SK-N-SH treated with all-trans-retinoic acid at 6 μM for 48 hours (cell line): ENCODE measurements at regions not wholly inside any gene's neighbourhood (a gene's known extent, or its start where the extent isn't known, plus 50 kb on each side); places are given as distances from the start of the nearest gene placed in this dataset.

Experiments used
- ATAC-seq: fragments of 200-7000 bp; cut with Tn5 transposase; 3 replicates; pipeline ENCODE4 v1.9.1; 2020; ENCODE audit warnings: mild to moderate bottlenecking, moderate library complexity
- ARNTL ChIP-seq: fragments of 450-650 bp; formaldehyde crosslinking; IDR thresholded peaks from 2 replicates; pipeline ENCODE4 v1.5.0; 2020; ENCODE audit warnings: low read depth, mild to moderate bottlenecking, moderate library complexity, borderline replicate concordance
- BACH2 ChIP-seq: fragments of 250-450 bp; sonication (Bioruptor Pico); IDR thresholded peaks from 2 replicates; pipeline ENCODE4 v1.9.0; 2021; ENCODE audit warnings: mild to moderate bottlenecking, borderline replicate concordance
- CSDC2 ChIP-seq: fragments of 250-450 bp; sonication (Bioruptor Pico); IDR thresholded peaks from 2 replicates; pipeline ENCODE4 v1.5.0; 2020; ENCODE audit warnings: mild to moderate bottlenecking, moderate library complexity
- ESRRG ChIP-seq: fragments of 250-450 bp; sonication (Bioruptor Pico); IDR thresholded peaks from 2 replicates; pipeline ENCODE4 v1.6.1; 2021; ENCODE audit warnings: mild to moderate bottlenecking
- GLIS3 ChIP-seq: fragments of 250-450 bp; sonication (Bioruptor Pico); IDR thresholded peaks from 2 replicates; pipeline ENCODE4 v1.5.0; 2020; ENCODE audit warnings: mild to moderate bottlenecking, moderate library complexity
- ISL1 ChIP-seq: fragments of 250-450 bp; sonication (Bioruptor Pico); IDR thresholded peaks from 2 replicates; pipeline ENCODE4 v2.1.2; 2022; ENCODE audit warnings: mild to moderate bottlenecking, moderate library complexity
- OSR1 ChIP-seq: fragments of 250-450 bp; sonication (Bioruptor Pico); IDR thresholded peaks from 2 replicates; pipeline ENCODE4 v1.8.0; 2022; ENCODE audit warnings: moderate library complexity, mild to moderate bottlenecking, inconsistent platforms
- PPARA ChIP-seq: fragments of 250-450 bp; sonication (Bioruptor Pico); IDR thresholded peaks from 2 replicates; pipeline ENCODE4 v1.5.0; 2020; ENCODE audit warnings: mild to moderate bottlenecking, borderline replicate concordance
- RARB ChIP-seq: fragments of 250-450 bp; sonication (Bioruptor Pico); IDR thresholded peaks from 2 replicates; pipeline ENCODE4 v1.8.0; 2021; ENCODE audit warnings: mild to moderate bottlenecking, moderate library complexity
- SNAI2 ChIP-seq: fragments of 250-450 bp; sonication (Bioruptor Pico); IDR thresholded peaks from 2 replicates; pipeline ENCODE4 v1.5.0; 2020; ENCODE audit warnings: mild to moderate bottlenecking, moderate library complexity
- TCF4 ChIP-seq: fragments of 250-450 bp; sonication (Bioruptor Pico); IDR thresholded peaks from 2 replicates; pipeline ENCODE4 v1.8.0; 2021; ENCODE audit warnings: mild to moderate bottlenecking, moderate library complexity, borderline replicate concordance
- TOX ChIP-seq: fragments of 250-450 bp; sonication (Bioruptor Pico); IDR thresholded peaks from 2 replicates; pipeline ENCODE4 v1.8.0; 2021; ENCODE audit warnings: mild to moderate bottlenecking, moderate library complexity, borderline replicate concordance
- ZC3H10 ChIP-seq: fragments of 250-450 bp; sonication (Bioruptor Pico); IDR thresholded peaks from 2 replicates; pipeline ENCODE4 v1.5.1; 2021; ENCODE audit warnings: mild to moderate bottlenecking, moderate library complexity
- ZFP3 ChIP-seq: fragments of 250-450 bp; sonication (Bioruptor Pico); IDR thresholded peaks from 2 replicates; pipeline ENCODE4 v1.5.0; 2020; ENCODE audit warnings: mild to moderate bottlenecking, moderate library complexity
- ZFP30 ChIP-seq: fragments of 450-650 bp; formaldehyde crosslinking; IDR thresholded peaks from 2 replicates; pipeline ENCODE4 v1.5.0; 2022; ENCODE audit warnings: mild to moderate bottlenecking, moderate library complexity
- ZNF565 ChIP-seq: fragments of 450-650 bp; formaldehyde crosslinking; conservative IDR thresholded peaks from 2 replicates; pipeline ENCODE4 v1.5.0; 2020; ENCODE audit warnings: low read depth, mild to moderate bottlenecking, moderate library complexity
- ZNF70 ChIP-seq: fragments of 450-650 bp; formaldehyde crosslinking; IDR thresholded peaks from 2 replicates; pipeline ENCODE4 v1.5.0; 2020; ENCODE audit warnings: mild to moderate bottlenecking, moderate library complexity
- ZNF8 ChIP-seq: fragments of 450-650 bp; formaldehyde crosslinking; IDR thresholded peaks from 2 replicates; pipeline ENCODE4 v1.5.0; 2020; ENCODE audit warnings: mild to moderate bottlenecking, moderate library complexity
- TF ChIP-seq, protein P1 (sequence below): fragments of 250-450 bp; sonication (Bioruptor Pico); IDR thresholded peaks from 2 replicates; pipeline ENCODE4 v1.8.0; 2020; ENCODE audit warnings: mild to moderate bottlenecking, moderate library complexity, borderline replicate concordance
- TF ChIP-seq, protein P2 (sequence below): fragments of 250-450 bp; sonication (Bioruptor Pico); IDR thresholded peaks from 2 replicates; pipeline ENCODE4 v1.8.0; 2021; ENCODE audit warnings: low read depth, mild to moderate bottlenecking, moderate library complexity, borderline replicate concordance
- TF ChIP-seq, protein P3 (sequence below): fragments of 250-450 bp; sonication (Bioruptor Pico); IDR thresholded peaks from 2 replicates; pipeline ENCODE4 v1.5.1; 2020; ENCODE audit warnings: low read depth, mild to moderate bottlenecking, moderate library complexity
- TF ChIP-seq, protein P4 (sequence below): fragments of 250-450 bp; sonication (Bioruptor Pico); IDR thresholded peaks from 2 replicates; pipeline ENCODE4 v1.5.1; 2021; ENCODE audit warnings: mild to moderate bottlenecking, moderate library complexity
- TF ChIP-seq, protein P5 (sequence below): fragments of 250-450 bp; sonication (Bioruptor Pico); IDR thresholded peaks from 2 replicates; pipeline ENCODE4 v1.5.0; 2020; ENCODE audit warnings: mild to moderate bottlenecking, moderate library complexity

DNA sequence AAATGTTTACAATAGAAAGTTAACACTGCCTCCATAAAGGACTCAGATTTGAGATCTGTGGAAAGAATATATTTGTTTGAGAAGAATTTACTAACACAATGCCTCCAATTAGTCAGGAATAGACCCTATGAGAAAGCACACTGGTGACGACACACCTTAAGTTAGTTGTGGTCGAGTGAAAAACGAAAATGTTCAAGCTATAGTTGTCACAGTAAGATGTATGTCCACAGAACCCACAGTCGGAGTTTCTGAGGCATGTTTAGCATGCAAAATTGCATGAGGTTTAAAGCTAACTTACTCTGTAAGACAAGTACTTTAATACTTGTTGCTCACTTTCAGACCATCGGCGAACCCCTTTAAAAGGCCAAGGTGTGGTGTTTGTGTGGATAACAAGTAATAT is 69.9 kb upstream of the SIPA1L2 start:
- no peak for TF ChIP-seq TCF4
- TF ChIP-seq, protein P1, sequence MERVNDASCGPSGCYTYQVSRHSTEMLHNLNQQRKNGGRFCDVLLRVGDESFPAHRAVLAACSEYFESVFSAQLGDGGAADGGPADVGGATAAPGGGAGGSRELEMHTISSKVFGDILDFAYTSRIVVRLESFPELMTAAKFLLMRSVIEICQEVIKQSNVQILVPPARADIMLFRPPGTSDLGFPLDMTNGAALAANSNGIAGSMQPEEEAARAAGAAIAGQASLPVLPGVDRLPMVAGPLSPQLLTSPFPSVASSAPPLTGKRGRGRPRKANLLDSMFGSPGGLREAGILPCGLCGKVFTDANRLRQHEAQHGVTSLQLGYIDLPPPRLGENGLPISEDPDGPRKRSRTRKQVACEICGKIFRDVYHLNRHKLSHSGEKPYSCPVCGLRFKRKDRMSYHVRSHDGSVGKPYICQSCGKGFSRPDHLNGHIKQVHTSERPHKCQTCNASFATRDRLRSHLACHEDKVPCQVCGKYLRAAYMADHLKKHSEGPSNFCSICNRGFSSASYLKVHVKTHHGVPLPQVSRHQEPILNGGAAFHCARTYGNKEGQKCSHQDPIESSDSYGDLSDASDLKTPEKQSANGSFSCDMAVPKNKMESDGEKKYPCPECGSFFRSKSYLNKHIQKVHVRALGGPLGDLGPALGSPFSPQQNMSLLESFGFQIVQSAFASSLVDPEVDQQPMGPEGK, result no peak
- TF ChIP-seq SNAI2 (CRISPR knock-in tag), result no peak
- no peak for TF ChIP-seq TOX (CRISPR knock-in tag)
- no peak for TF ChIP-seq ZFP30 (CRISPR knock-in tag)
- no peak for TF ChIP-seq ZC3H10 (CRISPR knock-in tag)
- no peak for TF ChIP-seq ISL1
- TF ChIP-seq CSDC2 (CRISPR knock-in tag), result no peak
- no peak for TF ChIP-seq ZNF565 (CRISPR knock-in tag)
- no peak for TF ChIP-seq ARNTL (CRISPR knock-in tag)
- TF ChIP-seq, protein P2, sequence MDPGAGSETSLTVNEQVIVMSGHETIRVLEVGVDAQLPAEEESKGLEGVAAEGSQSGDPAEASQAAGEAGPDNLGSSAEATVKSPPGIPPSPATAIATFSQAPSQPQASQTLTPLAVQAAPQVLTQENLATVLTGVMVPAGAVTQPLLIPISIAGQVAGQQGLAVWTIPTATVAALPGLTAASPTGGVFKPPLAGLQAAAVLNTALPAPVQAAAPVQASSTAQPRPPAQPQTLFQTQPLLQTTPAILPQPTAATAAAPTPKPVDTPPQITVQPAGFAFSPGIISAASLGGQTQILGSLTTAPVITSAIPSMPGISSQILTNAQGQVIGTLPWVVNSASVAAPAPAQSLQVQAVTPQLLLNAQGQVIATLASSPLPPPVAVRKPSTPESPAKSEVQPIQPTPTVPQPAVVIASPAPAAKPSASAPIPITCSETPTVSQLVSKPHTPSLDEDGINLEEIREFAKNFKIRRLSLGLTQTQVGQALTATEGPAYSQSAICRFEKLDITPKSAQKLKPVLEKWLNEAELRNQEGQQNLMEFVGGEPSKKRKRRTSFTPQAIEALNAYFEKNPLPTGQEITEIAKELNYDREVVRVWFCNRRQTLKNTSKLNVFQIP (CRISPR knock-in tag), result no peak
- TF ChIP-seq PPARA (CRISPR knock-in tag), result no peak
- TF ChIP-seq BACH2 (CRISPR knock-in tag), result no peak
- TF ChIP-seq, protein P3, sequence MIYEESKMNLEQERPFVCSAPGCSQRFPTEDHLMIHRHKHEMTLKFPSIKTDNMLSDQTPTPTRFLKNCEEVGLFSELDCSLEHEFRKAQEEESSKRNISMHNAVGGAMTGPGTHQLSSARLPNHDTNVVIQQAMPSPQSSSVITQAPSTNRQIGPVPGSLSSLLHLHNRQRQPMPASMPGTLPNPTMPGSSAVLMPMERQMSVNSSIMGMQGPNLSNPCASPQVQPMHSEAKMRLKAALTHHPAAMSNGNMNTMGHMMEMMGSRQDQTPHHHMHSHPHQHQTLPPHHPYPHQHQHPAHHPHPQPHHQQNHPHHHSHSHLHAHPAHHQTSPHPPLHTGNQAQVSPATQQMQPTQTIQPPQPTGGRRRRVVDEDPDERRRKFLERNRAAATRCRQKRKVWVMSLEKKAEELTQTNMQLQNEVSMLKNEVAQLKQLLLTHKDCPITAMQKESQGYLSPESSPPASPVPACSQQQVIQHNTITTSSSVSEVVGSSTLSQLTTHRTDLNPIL (CRISPR knock-in tag), result no peak
- no peak for TF ChIP-seq RARB (CRISPR knock-in tag)
- no peak for TF ChIP-seq ESRRG (CRISPR knock-in tag)
- TF ChIP-seq ZNF70 (CRISPR knock-in tag), result no peak
- TF ChIP-seq OSR1 (CRISPR knock-in tag), result no peak
- TF ChIP-seq, all 23 proteins: peak for 0
- no peak for ATAC-seq

DNA sequence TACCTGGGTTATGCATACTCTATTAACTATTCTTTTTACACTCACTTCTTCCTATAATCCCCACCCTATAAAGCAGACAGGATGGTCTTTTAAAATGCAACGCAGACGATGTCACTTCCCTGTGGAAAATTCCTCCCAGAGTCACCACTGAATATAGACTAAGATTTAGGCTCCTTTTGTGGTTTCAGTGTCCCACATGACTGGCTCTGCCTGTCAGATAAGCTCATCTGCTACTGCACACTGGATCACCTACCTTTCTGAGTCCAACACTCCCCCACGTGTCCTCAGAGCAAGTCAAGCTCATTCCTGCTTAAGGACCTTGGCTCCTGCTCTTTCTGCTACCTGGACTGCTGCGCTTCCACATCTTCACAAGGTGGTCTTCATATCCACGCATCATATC is 73.0 kb upstream of the SIPA1L2 start:
- no peak for ATAC-seq
- TF ChIP-seq, protein P1, result no peak
- TF ChIP-seq ARNTL (CRISPR knock-in tag) (no peak), ZFP30 (CRISPR knock-in tag) (no peak), OSR1 (CRISPR knock-in tag) (no peak), TOX (CRISPR knock-in tag) (no peak), GLIS3 (no peak), ZNF8 (no peak), ZNF565 (CRISPR knock-in tag) (no peak), ZFP3 (CRISPR knock-in tag) (no peak)
- TF ChIP-seq, protein P4, sequence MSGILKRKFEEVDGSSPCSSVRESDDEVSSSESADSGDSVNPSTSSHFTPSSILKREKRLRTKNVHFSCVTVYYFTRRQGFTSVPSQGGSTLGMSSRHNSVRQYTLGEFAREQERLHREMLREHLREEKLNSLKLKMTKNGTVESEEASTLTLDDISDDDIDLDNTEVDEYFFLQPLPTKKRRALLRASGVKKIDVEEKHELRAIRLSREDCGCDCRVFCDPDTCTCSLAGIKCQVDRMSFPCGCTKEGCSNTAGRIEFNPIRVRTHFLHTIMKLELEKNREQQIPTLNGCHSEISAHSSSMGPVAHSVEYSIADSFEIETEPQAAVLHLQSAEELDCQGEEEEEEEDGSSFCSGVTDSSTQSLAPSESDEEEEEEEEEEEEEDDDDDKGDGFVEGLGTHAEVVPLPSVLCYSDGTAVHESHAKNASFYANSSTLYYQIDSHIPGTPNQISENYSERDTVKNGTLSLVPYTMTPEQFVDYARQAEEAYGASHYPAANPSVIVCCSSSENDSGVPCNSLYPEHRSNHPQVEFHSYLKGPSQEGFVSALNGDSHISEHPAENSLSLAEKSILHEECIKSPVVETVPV (CRISPR knock-in tag), result no peak

DNA sequence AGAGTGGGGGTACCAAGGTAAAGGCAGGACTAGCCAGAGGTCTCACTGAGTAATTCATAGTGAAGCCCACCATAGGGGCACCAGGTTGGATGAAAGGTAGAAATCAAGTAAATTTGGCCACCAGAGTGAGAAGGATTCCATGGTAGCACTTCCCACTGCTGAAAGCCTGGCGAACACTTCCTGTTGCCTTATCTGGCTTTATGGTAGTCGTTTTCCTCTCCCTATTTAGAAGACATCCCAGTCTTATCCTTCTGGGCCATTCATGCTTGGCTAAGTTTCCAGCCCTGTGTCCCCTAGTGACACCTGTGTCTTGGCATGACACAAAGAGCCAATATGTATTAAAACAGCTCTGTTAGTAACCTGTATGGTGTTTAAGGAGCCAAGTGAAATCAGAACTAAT is 74.3 kb upstream of the SIPA1L2 start:
- no peak for TF ChIP-seq ARNTL (CRISPR knock-in tag)
- TF ChIP-seq CSDC2 (CRISPR knock-in tag), result no peak
- TF ChIP-seq ISL1, result no peak
- TF ChIP-seq TOX (CRISPR knock-in tag), result no peak
- TF ChIP-seq, protein P5, sequence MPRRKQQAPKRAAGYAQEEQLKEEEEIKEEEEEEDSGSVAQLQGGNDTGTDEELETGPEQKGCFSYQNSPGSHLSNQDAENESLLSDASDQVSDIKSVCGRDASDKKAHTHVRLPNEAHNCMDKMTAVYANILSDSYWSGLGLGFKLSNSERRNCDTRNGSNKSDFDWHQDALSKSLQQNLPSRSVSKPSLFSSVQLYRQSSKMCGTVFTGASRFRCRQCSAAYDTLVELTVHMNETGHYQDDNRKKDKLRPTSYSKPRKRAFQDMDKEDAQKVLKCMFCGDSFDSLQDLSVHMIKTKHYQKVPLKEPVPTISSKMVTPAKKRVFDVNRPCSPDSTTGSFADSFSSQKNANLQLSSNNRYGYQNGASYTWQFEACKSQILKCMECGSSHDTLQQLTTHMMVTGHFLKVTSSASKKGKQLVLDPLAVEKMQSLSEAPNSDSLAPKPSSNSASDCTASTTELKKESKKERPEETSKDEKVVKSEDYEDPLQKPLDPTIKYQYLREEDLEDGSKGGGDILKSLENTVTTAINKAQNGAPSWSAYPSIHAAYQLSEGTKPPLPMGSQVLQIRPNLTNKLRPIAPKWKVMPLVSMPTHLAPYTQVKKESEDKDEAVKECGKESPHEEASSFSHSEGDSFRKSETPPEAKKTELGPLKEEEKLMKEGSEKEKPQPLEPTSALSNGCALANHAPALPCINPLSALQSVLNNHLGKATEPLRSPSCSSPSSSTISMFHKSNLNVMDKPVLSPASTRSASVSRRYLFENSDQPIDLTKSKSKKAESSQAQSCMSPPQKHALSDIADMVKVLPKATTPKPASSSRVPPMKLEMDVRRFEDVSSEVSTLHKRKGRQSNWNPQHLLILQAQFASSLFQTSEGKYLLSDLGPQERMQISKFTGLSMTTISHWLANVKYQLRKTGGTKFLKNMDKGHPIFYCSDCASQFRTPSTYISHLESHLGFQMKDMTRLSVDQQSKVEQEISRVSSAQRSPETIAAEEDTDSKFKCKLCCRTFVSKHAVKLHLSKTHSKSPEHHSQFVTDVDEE (CRISPR knock-in tag), result no peak
- ATAC-seq, result no peak
